ENCODE measurements at regions not wholly inside any gene's neighbourhood (a gene's known extent, or its start where the extent isn't known, plus 50 kb on each side); places are given as distances from the start of the nearest gene placed in this dataset.
"Not testable (repeated sequence)": the region's sequence is repeated elsewhere in the genome, so short reads cannot be mapped to it uniquely, and the experiment has no call there.

- no peak for DNase-seq
Observed at GRCh38 chr6:85712346-85712745, 69.7 kb upstream of the SYNCRIP start.

- DNase-seq: not testable (repeated sequence)
Observed at GRCh38 chr6:85707515-85708145, 64.9 kb upstream of the SYNCRIP start.

- no peak for DNase-seq
Observed at GRCh38 chr6:85706272-85706671, 63.6 kb upstream of the SYNCRIP start.

- DNase-seq: no peak
Observed at GRCh38 chr6:85705220-85705619, 62.5 kb upstream of the SYNCRIP start.

GRCh38 chr6:85703406-85703805 lies 60.7 kb upstream of the SYNCRIP start:
- DNase-seq: no peak
